Mucosa of descending colon (tissue), 3 donors: ENCODE measurements at regions not wholly inside any gene's neighbourhood (a gene's known extent, or its start where the extent isn't known, plus 50 kb on each side); places are given as distances from the start of the nearest gene placed in this dataset.
"Not testable (repeated sequence)": the region's sequence is repeated elsewhere in the genome, so short reads cannot be mapped to it uniquely, and the experiment has no call there.

Experiments
- ATAC-seq: fragments of 200-7000 bp; cut with Tn5 transposase; one replicate; pipeline ENCODE4 v1.9.1; 2020; ENCODE audit warnings: mild to moderate bottlenecking, moderate library complexity
- DNase-seq, 3 donors: peaks; one replicate each; pipeline ENCODE4 v3.0.0-alpha.2; 2020
- H3K36me3 ChIP-seq: fragments of 200-600 bp; one replicate; pipeline ENCODE4 v1.8.0; 2021; ENCODE audit warnings: low read depth, mild to moderate bottlenecking
- H3K4me1 ChIP-seq: fragments of 200-600 bp; one replicate; pipeline ENCODE4 v1.8.0; 2021; ENCODE audit warnings: low read depth, mild to moderate bottlenecking
- H3K4me3 ChIP-seq: fragments of 200-600 bp; one replicate; pipeline ENCODE4 v1.8.0; 2021; ENCODE audit warnings: mild to moderate bottlenecking
- H3K9me3 ChIP-seq: fragments of 200-600 bp; one replicate; pipeline ENCODE4 v1.8.0; 2021; ENCODE audit warnings: mild to moderate bottlenecking
- intact Hi-C, 2 donors: fragments of 100-400 bp; cut with DNase I in 1 of 2; cut with micrococcal nuclease in 1 of 2; formaldehyde crosslinking; loops; one replicate each; pipeline versions ENCODE4 v1.11.0 to v1.11.1; 2022; cut with DNase I, micrococcal nuclease
- TF ChIP-seq, protein P1 (sequence below): fragments of 200-600 bp; IDR thresholded peaks from one replicate; pipeline ENCODE4 v1.8.0; 2022; ENCODE audit warnings: antibody characterized with exemption, mild to moderate bottlenecking
- donor health status: DM: no; HTN: no; CAD: no; lungs with moderate emphysema.
- donor health status: DM: no; HTN: no; CAD: no.
- donor health status: DM: no; HTN: yes; CAD: no.

DNA sequence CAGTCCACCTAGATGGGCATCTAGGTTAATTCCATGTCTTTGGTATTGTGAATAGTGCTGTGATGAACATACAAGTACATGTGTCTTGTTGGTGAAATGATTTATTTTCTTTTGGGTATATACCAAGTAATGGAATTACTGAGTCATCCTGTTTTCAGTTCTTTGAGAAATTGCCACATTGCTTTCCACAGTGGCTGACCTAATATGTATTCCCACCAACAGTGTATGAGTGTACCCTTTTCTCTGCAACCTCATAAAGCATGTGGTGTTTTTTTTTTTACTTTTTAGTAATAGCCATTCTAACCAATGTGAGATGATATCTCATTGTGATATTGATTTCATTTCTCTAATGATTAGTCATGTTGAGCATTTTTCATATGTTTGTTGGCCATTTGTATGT lies 86.0 kb upstream of the NDN start:
- TF ChIP-seq, protein P1, sequence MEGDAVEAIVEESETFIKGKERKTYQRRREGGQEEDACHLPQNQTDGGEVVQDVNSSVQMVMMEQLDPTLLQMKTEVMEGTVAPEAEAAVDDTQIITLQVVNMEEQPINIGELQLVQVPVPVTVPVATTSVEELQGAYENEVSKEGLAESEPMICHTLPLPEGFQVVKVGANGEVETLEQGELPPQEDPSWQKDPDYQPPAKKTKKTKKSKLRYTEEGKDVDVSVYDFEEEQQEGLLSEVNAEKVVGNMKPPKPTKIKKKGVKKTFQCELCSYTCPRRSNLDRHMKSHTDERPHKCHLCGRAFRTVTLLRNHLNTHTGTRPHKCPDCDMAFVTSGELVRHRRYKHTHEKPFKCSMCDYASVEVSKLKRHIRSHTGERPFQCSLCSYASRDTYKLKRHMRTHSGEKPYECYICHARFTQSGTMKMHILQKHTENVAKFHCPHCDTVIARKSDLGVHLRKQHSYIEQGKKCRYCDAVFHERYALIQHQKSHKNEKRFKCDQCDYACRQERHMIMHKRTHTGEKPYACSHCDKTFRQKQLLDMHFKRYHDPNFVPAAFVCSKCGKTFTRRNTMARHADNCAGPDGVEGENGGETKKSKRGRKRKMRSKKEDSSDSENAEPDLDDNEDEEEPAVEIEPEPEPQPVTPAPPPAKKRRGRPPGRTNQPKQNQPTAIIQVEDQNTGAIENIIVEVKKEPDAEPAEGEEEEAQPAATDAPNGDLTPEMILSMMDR: no peak
- H3K36me3 ChIP-seq: no peaks in the 10 kb centered on the region
- H3K4me3 ChIP-seq: no peak overlapping the region
- intact Hi-C loops: no loop called here
- peaks cover 9% of the 10 kb centered on the region for H3K9me3 ChIP-seq
- H3K4me1 ChIP-seq: no peaks in the 10 kb centered on the region
- ATAC-seq (no peak), DNase-seq (no peak)

DNA sequence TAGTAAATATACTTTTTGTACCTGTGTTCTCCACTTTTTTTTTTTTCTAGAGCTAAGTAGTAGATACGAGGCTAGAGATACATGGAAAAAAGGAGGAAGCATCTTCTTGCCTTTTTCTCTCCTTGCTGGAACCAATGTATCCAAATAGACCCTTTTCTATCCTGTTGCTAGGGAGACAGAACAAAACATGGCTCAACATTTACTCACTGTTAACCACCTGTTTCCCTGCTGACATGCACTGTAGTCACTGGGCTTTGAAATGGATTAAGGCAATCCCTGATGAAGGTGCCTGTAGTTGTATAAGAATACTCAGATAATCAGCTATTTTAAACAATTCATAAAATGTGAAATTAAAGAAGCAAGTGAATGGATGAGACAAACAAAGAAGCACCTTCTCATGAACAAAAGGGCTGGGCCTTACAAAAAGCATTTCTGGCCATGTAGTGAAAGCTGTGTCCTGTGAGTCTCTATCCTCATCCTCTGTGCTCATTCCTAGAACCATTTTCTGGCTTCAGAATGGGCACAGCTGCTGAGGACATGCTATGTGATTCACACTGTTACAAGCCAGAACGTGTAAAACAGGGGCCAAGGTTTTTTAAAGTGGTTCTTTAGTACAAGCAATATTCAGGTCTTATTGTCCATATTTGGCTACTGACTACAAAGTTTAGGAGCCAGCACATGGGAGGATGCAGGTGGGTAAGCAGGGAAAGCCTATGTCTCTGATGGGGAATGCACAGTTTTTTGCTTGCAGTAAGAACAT lies 100.4 kb upstream of the NDN start:
- Histone ChIP-seq H3K9me3 (no peaks in the 10 kb centered on the region), H3K4me1 (no peaks in the 10 kb centered on the region), H3K4me3 (no peak overlapping the region), H3K36me3 (no peaks in the 10 kb centered on the region)
- TF ChIP-seq, protein P1: no peak
- no peak for ATAC-seq
- intact Hi-C loops: no loop called here
- DNase-seq: no peak

DNA sequence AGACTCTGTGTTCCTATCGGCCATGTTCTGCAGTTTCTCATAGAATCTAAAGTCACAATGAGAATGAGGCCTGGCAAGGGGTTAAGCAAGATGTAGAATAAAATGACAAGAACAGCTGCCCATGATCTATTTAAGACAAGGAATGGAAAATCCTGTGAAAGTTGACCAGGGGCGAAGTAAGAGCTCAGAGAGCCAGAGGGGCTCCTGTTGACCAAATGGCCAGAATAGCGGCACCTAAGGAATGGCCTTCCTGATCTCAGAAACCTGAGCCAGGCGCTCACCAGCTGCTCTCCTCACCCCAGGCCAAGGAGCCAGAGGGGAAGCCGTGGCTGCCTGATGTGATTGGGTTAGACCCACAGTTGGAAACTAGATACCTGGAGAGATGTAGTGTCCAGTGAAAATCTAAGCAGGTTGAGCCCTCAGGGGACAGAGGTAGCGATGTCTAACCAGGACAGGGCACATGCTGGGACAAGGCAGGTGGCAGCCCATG lies 106.1 kb upstream of the NDN start:
- TF ChIP-seq, protein P1: no peak
- Histone ChIP-seq H3K36me3 (no peaks in the 10 kb centered on the region), H3K4me3 (no peak overlapping the region), H3K9me3 (peaks cover 2% of the 10 kb centered on the region), H3K4me1 (no peaks in the 10 kb centered on the region)
- ATAC-seq (no peak), DNase-seq (no peak)
- intact Hi-C loops: no loop called here

DNA sequence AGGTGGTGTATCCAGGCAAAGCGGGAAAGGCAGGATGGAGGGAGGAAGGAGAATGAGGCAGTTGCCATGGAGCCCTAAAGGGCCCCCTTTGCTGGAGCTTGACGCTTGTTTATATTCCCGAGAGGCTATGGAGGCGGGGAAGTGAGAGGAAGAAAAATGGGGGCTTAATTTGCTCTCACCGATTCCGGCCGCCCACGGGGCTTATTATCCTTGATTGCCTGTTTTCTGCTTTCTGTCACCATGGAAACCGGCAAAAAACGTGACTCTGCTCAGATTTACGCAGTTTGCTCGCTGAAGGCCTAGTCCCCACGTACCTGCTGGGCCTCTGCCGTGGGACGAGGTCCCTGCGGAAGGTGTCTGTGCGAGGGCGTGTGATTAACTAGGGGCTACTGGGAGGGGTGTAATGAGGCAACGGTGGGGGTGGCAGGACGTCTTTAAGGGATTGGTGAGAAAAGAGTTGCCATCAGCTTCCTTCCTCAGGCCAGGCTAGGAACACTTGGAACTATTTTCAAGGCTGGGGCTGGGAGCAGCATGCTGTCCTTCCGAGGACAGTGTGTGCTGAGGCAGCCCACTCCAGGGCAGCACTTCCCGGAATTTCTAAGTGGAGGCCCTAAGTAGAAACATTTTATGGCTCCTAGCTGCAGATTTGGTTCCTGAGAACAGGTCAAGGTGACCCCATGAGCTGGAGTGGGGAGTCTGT lies 110.8 kb upstream of the NDN start:
- Histone ChIP-seq H3K36me3 (no peaks in the 10 kb centered on the region), H3K4me3 (no peak overlapping the region), H3K4me1 (no peaks in the 10 kb centered on the region), H3K9me3 (peaks cover 6% of the 10 kb centered on the region)
- DNase-seq (no peak), ATAC-seq (no peak)
- TF ChIP-seq, protein P1: no peak
- intact Hi-C loops: no loop called here

DNA sequence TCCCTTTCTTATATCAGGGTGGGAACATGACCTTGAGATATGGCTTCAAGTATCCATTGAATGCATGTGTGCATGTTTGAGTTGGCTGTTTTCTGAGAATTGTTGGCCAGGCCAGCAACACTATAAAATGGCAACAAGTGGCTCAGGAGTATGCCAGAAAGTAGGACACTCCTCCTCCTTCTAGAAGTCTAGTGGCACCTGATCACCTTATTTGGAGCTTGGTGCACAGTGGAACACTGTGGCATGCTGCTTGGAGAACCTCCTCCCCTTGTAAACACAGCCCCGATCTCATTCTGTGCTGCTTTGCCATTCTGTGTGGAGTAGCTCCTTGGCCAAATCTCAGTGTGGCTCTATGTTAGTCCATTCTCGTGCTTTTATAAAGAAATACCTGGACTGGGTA lies 114.8 kb upstream of the NDN start:
- TF ChIP-seq, protein P1: no peak
- H3K9me3 ChIP-seq: peaks cover 6% of the 10 kb centered on the region
- DNase-seq: no peak
- ATAC-seq: no peak
- H3K36me3 ChIP-seq: no peaks in the 10 kb centered on the region
- intact Hi-C loops: no loop called here
- no peak overlapping the region for H3K4me3 ChIP-seq
- H3K4me1 ChIP-seq: no peaks in the 10 kb centered on the region

DNA sequence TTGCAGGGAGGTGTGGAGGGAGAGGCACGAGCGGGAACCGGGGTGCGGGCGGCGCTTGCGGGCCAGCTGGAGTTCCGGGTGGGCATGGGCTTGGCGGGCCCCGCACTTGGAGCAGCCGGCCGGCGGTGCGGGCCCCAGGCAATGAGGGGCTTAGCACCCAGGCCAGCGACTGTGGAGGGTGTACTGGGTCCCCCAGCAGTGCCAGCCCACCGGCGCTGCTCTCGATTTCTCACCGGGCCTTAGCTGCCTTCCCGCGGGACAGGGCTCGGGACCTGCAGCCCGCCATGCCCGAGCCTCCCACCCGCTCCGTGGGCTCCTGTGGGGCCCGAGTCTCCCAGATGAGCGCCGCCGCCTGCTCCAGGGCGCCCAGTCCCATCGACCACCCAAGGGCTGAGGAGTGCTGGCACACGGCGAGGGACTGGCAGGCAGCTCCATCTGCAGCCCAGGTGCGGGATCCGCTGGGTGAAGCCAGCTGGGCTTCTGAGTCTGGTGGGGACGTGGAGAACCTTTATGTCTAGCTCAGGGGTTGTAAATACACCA lies 115.9 kb upstream of the NDN start:
- ATAC-seq, H3K36me3 ChIP-seq, H3K9me3 ChIP-seq, H3K4me3 ChIP-seq, intact Hi-C loops, DNase-seq, H3K4me1 ChIP-seq: not testable (repeated sequence)
